HCEC 1CT (cell line): ENCODE measurements at regions not wholly inside any gene's neighbourhood (a gene's known extent, or its start where the extent isn't known, plus 50 kb on each side); places are given as distances from the start of the nearest gene placed in this dataset.

Experiments
- DNase-seq: peaks from one replicate; pipeline ENCODE4 v3.0.0-alpha.2; 2017

- no peak for DNase-seq
These were observed 71.6 kb downstream of the MYEOV start for GRCh38 chr11:69365558-69365957.

GRCh38 chr11:69366591-69366990, 72.6 kb downstream of the MYEOV start:
- no peak for DNase-seq

- DNase-seq = no peak
These were observed 73.4 kb downstream of the MYEOV start for GRCh38 chr11:69367211-69367964.

- no peak for DNase-seq
These were observed 74.3 kb downstream of the MYEOV start for GRCh38 chr11:69368119-69368880.

- no peak for DNase-seq
These were observed 75.4 kb downstream of the MYEOV start for GRCh38 chr11:69369210-69369825.

- DNase-seq = no peak
These were observed 76.0 kb downstream of the MYEOV start for GRCh38 chr11:69369945-69370344.

- no peak for DNase-seq
These were observed 77.2 kb downstream of the MYEOV start for GRCh38 chr11:69370984-69371709.

- no peak for DNase-seq
These were observed 78.0 kb downstream of the MYEOV start for GRCh38 chr11:69371731-69372588.

GRCh38 chr11:69372589-69373250, 78.8 kb downstream of the MYEOV start:
- no peak for DNase-seq

GRCh38 chr11:69373251-69373635, 79.3 kb downstream of the MYEOV start:
- DNase-seq = no peak

- DNase-seq = no peak
These were observed 80.4 kb downstream of the MYEOV start for GRCh38 chr11:69374110-69374945.

- DNase-seq = no peak
These were observed 81.0 kb downstream of the MYEOV start for GRCh38 chr11:69374946-69375310.

GRCh38 chr11:69375316-69376154, 81.6 kb downstream of the MYEOV start:
- no peak for DNase-seq

GRCh38 chr11:69376155-69377028, 82.4 kb downstream of the MYEOV start:
- DNase-seq = no peak

GRCh38 chr11:69377029-69377952, 83.3 kb downstream of the MYEOV start:
- DNase-seq = no peak

- DNase-seq = no peak
These were observed 84.0 kb downstream of the MYEOV start for GRCh38 chr11:69377953-69378302.

GRCh38 chr11:69378303-69379141, 84.6 kb downstream of the MYEOV start:
- DNase-seq = no peak
